Ammon's horn (tissue), 1 donor: ENCODE measurements at regions not wholly inside any gene's neighbourhood (a gene's known extent, or its start where the extent isn't known, plus 50 kb on each side); places are given as distances from the start of the nearest gene placed in this dataset.
A peak's percentile ranks its signal among the peaks of the same experiment; 100 is the strongest.
"Not testable (repeated sequence)": the region's sequence is repeated elsewhere in the genome, so short reads cannot be mapped to it uniquely, and the experiment has no call there.

Experiments used
- DNase-seq: peaks from one replicate; pipeline ENCODE4 v3.0.0-alpha.2; 2016; ENCODE audit warnings: low spot score

DNA sequence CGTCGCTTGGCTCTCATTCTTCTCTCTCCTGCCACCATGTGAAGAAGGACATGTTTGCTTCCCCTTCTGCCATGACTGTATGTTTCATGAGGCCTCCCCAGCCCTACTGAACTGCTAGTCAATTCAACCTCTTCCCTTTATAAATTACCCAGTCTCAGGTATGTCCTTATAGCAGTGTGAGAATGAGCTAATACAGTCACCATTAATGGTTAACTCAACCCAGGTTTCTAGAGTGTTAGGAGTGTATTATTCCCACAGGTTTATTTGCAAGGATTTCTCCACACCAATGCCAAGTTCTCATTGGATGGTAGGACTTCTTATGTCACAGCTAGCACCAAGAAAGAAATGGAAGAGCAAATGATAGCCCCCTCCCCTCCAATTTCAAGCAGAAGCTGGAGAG lies 71.9 kb downstream of the DYNAP start:
- DNase-seq, result no peak

DNA sequence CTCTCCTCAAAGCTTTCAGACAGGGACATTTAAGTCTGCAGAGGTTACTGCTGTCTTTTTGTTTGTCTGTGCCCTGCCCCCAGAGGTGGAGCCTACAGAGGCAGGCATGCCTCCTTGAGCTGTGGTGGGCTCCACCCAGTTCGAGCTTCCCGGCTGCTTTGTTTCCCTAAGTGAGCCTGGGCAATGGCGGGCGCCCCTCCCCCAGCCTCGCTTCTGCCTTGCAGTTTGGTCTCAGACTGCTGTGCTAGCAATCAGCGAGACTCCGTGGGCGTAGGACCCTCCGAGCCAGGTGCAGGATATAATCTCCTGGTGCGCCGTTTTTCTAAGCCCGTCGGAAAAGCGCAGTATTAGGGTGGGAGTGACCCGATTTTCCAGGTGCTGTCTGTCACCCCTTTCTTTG lies 78.7 kb downstream of the DYNAP start:
- not testable (repeated sequence) for DNase-seq

DNA sequence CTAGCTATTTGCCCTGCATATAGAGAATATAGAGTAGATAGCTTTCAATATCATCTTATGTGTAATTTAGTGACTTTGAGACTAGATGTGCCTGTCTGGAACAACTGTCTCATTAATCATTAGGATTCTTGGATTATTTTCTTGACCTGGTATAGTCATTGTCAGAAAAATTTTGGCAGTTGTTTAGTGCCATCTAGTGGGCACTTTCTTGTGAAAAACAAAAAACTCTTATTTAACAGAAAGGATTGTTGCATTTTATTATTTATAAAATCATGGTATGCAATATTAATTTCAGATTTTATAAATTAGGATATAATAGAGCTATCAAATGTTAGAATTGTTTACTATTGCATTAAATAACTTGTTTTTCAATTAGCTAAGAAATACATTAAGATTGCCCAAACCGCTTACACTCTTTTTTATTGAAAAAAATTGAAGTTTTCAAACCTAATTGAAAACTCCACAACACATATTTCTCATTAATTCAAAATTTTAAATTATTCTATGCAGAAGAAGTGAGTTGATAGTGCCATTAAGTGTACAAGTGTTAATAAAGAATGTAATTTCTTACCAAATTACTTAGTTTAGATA lies 80.3 kb downstream of the DYNAP start:
- peak; percentile 15 for DNase-seq

GRCh38 chr18:54672109-54672508 lies 81.1 kb downstream of the DYNAP start:
- no peak for DNase-seq

GRCh38 chr18:54672846-54673475 lies 81.9 kb downstream of the DYNAP start:
- no peak for DNase-seq

DNA sequence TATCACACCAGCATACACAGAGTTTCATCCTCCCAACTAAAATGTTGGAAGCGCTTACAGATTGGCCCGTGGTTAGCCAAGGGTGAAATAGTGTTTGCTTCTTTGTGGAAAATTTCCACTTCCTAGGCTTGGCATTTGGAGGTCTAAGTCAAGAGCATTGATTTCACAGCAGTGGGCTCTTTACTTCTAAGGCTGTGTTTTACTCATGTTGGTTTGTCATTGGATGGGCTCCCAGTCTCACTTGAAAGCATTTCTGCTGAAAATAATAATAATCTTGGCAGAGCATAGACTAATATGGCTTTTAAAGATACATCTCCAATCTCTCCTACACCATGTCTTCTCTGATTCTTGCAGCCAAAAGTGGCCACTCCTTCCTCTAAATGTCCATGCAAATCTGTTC lies 82.9 kb downstream of the DYNAP start:
- no peak for DNase-seq

DNA sequence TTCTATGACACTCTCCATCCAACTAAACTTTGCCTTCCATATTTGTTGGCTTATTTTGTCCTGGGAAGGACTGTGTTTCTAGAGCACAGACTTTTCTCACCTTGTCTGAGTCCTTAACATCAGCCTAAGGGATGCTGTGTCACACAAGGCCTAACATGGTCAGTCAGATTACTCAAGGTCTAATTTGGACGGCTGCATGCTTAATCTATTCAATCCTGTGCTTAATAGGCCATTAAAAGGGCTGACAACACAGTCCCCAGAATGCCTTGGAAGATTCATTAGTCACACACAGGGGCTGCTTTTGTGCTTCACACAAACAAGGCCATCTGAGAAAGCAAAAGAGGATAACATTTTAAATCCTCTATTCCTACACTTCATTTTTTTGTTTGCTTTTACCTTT lies 84.0 kb downstream of the DYNAP start:
- DNase-seq, result no peak

GRCh38 chr18:54679318-54680149 lies 88.5 kb downstream of the DYNAP start:
- peak; percentile 75 for DNase-seq

GRCh38 chr18:54684784-54685183 lies 93.7 kb downstream of the DYNAP start:
- no peak for DNase-seq

DNA sequence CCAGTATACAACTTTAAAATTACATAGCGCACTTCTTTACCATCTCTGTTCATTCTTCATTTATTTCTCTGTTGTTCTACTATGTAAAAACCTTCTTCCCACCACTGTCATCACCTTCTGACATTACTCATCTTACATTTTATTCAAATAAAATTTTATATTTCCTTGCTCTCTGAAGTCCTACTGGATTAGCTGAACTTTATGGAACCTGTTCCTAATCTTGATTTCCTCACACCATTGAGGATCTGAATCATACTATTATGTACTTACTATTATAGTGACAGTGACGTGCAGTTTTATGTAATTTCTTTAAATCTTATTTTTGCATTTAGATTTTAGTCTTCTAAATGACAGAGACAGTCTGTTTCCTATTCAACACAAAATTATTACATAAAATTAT lies 98.3 kb downstream of the DYNAP start:
- no peak for DNase-seq

GRCh38 chr18:54690198-54690597 lies 99.2 kb downstream of the DYNAP start:
- DNase-seq, result no peak

- no peak for DNase-seq
Measured at GRCh38 chr18:54692463-54692862, 101.4 kb downstream of the DYNAP start.

DNA sequence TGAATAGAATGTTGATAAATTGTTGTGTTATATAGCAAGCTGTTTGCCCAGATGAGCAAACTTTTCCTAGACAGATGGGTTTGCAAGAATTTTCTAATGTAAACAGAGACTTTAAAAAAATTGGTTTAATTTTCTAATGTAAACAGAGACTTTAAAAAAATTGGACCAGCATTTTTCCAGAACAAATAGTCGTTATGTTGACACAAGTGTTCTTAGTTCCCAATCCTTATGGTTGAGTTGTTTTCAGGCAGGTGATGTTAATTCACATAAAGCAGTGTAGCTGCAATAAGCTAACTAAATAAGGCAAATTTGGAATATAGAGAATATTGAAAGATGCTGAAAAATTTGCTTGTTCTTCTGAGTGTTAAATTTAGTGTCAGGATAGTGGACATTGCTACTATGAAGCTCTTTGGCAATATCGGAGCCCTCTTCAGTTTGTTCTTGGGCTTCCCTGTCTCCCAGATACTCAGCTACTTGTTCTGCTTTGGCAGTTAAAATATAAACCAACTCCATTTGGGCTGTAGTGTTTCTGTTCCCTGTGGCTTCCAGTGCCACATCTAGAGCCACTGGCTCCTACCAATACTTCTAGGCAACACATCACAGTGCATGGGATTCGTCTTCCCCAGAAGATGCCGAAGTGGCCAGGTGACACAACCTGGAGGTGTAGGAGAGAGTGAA lies 105.7 kb downstream of the DYNAP start:
- no peak for DNase-seq

GRCh38 chr18:54700580-54700979 lies 109.5 kb downstream of the DYNAP start:
- no peak for DNase-seq

- DNase-seq, result no peak
Measured at GRCh38 chr18:54702686-54703085, 111.6 kb downstream of the DYNAP start.

DNA sequence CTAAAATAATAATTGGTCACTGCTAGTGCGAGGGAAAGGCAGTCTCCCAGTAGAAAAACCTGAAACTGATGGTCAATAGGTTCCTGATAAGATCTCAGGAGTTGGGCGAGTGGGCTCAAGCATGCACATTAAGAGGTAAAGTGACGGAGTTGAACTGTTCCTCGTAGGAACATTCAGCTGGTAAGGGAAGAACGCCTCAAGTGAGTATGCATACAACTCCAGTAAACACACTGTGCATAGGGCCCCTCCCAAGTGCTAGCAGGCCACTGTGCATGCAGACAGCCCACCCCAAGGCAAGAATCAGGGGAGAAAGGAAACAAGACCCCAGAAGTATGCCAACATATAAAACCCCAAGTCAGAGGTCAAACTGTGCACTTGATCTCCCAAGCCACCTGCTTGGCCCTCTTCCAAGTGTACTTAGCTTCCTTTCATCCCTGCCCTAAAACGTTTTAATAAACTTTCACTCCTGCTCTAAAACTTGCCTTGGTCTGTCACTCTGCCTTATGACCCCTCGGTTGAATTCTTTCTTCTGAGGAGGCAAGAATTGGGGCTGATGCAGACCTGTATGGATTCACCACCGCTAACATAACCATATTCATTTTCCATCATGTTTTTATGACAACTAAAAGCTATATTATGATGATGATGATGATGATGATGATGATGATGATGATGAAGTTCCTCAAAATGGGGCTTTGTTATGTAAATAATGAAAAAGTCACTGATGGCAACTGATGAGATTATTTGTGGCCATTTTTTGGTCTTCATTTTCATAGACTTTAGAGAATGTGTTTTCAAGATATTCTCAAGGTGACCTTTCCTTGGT lies 118.0 kb upstream of the RAB27B start:
- no peak for DNase-seq

DNA sequence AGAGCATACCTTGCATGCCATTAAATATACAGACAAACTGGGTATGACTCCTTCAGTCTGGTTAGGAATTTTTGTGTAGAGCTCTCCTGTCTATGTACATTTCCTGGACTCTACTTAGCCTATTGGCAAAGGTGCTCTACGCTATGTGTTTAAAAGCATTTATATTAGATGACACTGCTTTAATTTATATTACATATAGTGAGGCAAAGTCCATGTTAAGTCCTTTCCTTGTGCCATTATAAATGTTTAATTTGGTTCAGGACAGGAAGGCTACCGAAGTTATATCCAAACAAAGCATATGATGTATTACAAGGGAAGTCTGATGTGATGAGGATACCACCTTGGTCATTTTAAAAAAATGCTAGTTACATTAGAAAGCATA lies 117.4 kb upstream of the RAB27B start:
- DNase-seq, result no peak

GRCh38 chr18:54712306-54712705 lies 116.0 kb upstream of the RAB27B start:
- no peak for DNase-seq

GRCh38 chr18:54712758-54713157 lies 115.5 kb upstream of the RAB27B start:
- DNase-seq, result no peak

GRCh38 chr18:54713386-54713785 lies 114.9 kb upstream of the RAB27B start:
- DNase-seq, result no peak

GRCh38 chr18:54714851-54715250 lies 113.4 kb upstream of the RAB27B start:
- DNase-seq, result no peak

GRCh38 chr18:54716586-54716985 lies 111.7 kb upstream of the RAB27B start:
- DNase-seq, result no peak
